H1 (cell line): ENCODE measurements at regions not wholly inside any gene's neighbourhood (a gene's known extent, or its start where the extent isn't known, plus 50 kb on each side); places are given as distances from the start of the nearest gene placed in this dataset.

Experiments used
- CTCF ChIA-PET: fragments of 300-600 bp; sonication (Branson Sonifier 250); formaldehyde crosslinking; loops from one replicate; lab custom pipeline; 2021; ENCODE audit not compliant: partially characterized antibody; lab: Charles Lee
- POLR2A ChIA-PET: fragments of 300-600 bp; sonication (Branson Sonifier 250); formaldehyde crosslinking; loops from one replicate; lab custom pipeline; 2021; ENCODE audit warnings: inconsistent platforms; ENCODE audit not compliant: partially characterized antibody; lab: Charles Lee
- DNase-seq, 2 experiments: peaks; one replicate each; pipeline versions ENCODE4 v3.0.0 to v3.0.0-alpha.2; 2010 to 2022; ENCODE audit warnings: low spot score in 2 of 2, low read depth in 1 of 2, mixed read lengths in 1 of 2
- FAIRE-seq: peaks from 2 replicates; lab custom pipeline; 2011; peaks lifted over from hg19 to GRCh38; lab: Jason Lieb, UNC
- H2AFZ ChIP-seq: 2 replicates; pipeline ENCODE4 v1.8.1; 2012; ENCODE audit warnings: low read length, inconsistent platforms
- H2AK5ac ChIP-seq: 2 replicates; pipeline ENCODE4 v1.6.1; 2013; ENCODE audit warnings: low read depth, low read length
- H2BK120ac ChIP-seq: replicated peaks from 2 replicates; pipeline ENCODE3; 2013; ENCODE audit warnings: low read depth, low read length, inconsistent platforms
- H2BK12ac ChIP-seq: 2 replicates; pipeline ENCODE4 v1.6.1; 2013; ENCODE audit warnings: low read depth, low read length
- H2BK15ac ChIP-seq: 2 replicates; pipeline ENCODE4 v1.6.1; 2013; ENCODE audit warnings: low read length
- H2BK20ac ChIP-seq: 2 replicates; pipeline ENCODE4 v1.6.1; 2013; ENCODE audit warnings: low read length
- H2BK5ac ChIP-seq: 2 replicates; pipeline ENCODE4 v1.6.1; 2013; ENCODE audit warnings: low read depth, low read length
- H3K14ac ChIP-seq: 2 replicates; pipeline ENCODE4 v1.6.1; 2013; ENCODE audit warnings: inconsistent platforms; ENCODE audit not compliant: insufficient read length
- H3K18ac ChIP-seq: 2 replicates; pipeline ENCODE4 v1.6.1; 2013; ENCODE audit warnings: low read length; ENCODE audit errors: extremely low read depth
- H3K23ac ChIP-seq: 2 replicates; pipeline ENCODE4 v1.6.1; 2013; ENCODE audit warnings: inconsistent platforms; ENCODE audit not compliant: insufficient read length
- H3K23me2 ChIP-seq: 2 replicates; pipeline ENCODE4 v1.6.1; 2013; ENCODE audit warnings: low read depth, low read length
- H3K27ac ChIP-seq: 2 replicates; pipeline ENCODE4 v1.6.1; 2011; ENCODE audit warnings: low read depth, low read length, inconsistent platforms
- H3K27me3 ChIP-seq, 4 experiments: replicated peaks in 1 of 4; 1 replicate in 1 of 4; 2 replicates in 3 of 4; pipeline versions ENCODE4 v1.6.1 to v1.8.1; 2011 to 2013; ENCODE audit warnings: low read length in 3 of 4, mild to moderate bottlenecking in 3 of 4, inconsistent platforms in 2 of 4, mixed read lengths in 2 of 4, moderate library complexity in 1 of 4; ENCODE audit not compliant: control insufficient read depth in 3 of 4, insufficient read depth in 3 of 4; ENCODE audit errors: extremely low read depth in 1 of 4
- H3K36me3 ChIP-seq, 4 experiments: 2 replicates each; pipeline versions ENCODE4 v1.6.1 to v1.8.1; 2011 to 2013; ENCODE audit warnings: mild to moderate bottlenecking in 4 of 4, low read length in 3 of 4, moderate library complexity in 2 of 4, control low read depth in 1 of 4, inconsistent platforms in 1 of 4; ENCODE audit not compliant: insufficient read depth in 4 of 4, control insufficient read depth in 2 of 4
- H3K4ac ChIP-seq: replicated peaks from 2 replicates; pipeline ENCODE3; 2013; ENCODE audit warnings: low read length, low read depth, mixed read lengths, inconsistent platforms; ENCODE audit not compliant: insufficient read length
- H3K4me1 ChIP-seq, 4 experiments: replicated peaks in 1 of 4; 1 replicate in 1 of 4; 2 replicates in 3 of 4; pipeline versions ENCODE4 v1.6.1 to v1.8.1; 2011 to 2013; ENCODE audit warnings: low read length in 3 of 4, inconsistent platforms in 2 of 4, mixed read lengths in 1 of 4; ENCODE audit not compliant: insufficient read depth in 4 of 4, control insufficient read depth in 3 of 4
- H3K4me2 ChIP-seq, 2 experiments: 2 replicates each; pipeline versions ENCODE4 v1.6.1 to v1.8.1; 2011 to 2013; ENCODE audit warnings: low read depth in 2 of 2, low read length in 2 of 2, control low read depth in 1 of 2, inconsistent platforms in 1 of 2, mild to moderate bottlenecking in 1 of 2; ENCODE audit not compliant: insufficient read depth in 1 of 2
- H3K4me3 ChIP-seq, 4 experiments: fragments of 200-600, 300-600 bp in 1 of 4; sonication (generic), shearing (Covaris generic), sonication (Bioruptor Twin) in 1 of 4; 2 replicates each; pipeline versions ENCODE4 v1.5.1 to v1.8.1; 2011 to 2016; ENCODE audit warnings: low read length in 4 of 4, low read depth in 3 of 4, control low read depth in 2 of 4, inconsistent platforms in 2 of 4, mild to moderate bottlenecking in 2 of 4, mixed read lengths in 1 of 4, moderate library complexity in 1 of 4; ENCODE audit not compliant: insufficient read depth in 2 of 4; ENCODE audit errors: extremely low read depth in 1 of 4
- H3K56ac ChIP-seq: replicated peaks from 2 replicates; pipeline ENCODE3; 2013; ENCODE audit warnings: low read depth, mild to moderate bottlenecking, mixed read lengths, low read length, inconsistent platforms; ENCODE audit not compliant: insufficient read length
- H3K79me1 ChIP-seq: 2 replicates; pipeline ENCODE4 v1.6.1; 2013; ENCODE audit warnings: low read depth, low read length, control low read depth
- H3K79me2 ChIP-seq, 2 experiments: 2 replicates each; pipeline versions ENCODE4 v1.6.1 to v1.8.1; 2012 to 2013; ENCODE audit warnings: low read length in 2 of 2, mild to moderate bottlenecking in 2 of 2, inconsistent platforms in 1 of 2; ENCODE audit not compliant: insufficient read depth in 2 of 2, control insufficient read depth in 1 of 2
- H3K9ac ChIP-seq, 4 experiments: replicated peaks in 1 of 4; 1 replicate in 1 of 4; 2 replicates in 3 of 4; pipeline versions ENCODE4 v1.6.1 to v1.8.1; 2011 to 2013; ENCODE audit warnings: low read depth in 3 of 4, low read length in 3 of 4, control low read depth in 2 of 4, mild to moderate bottlenecking in 2 of 4, moderate library complexity in 2 of 4, inconsistent platforms in 1 of 4; ENCODE audit errors: extremely low read depth in 1 of 4
- H3K9me3 ChIP-seq, 2 experiments: 2 replicates each; pipeline versions ENCODE4 v1.6.1 to v1.8.1; 2012 to 2013; ENCODE audit warnings: mild to moderate bottlenecking in 2 of 2, moderate library complexity in 2 of 2, control low read depth in 1 of 2, inconsistent platforms in 1 of 2, low read depth in 1 of 2, low read length in 1 of 2, mixed read lengths in 1 of 2; ENCODE audit not compliant: insufficient read depth in 2 of 2
- H4K20me1 ChIP-seq, 2 experiments: replicated peaks in 1 of 2; 2 replicates each; pipeline versions ENCODE3 to v1.8.1; 2011 to 2013; ENCODE audit warnings: inconsistent platforms in 2 of 2, low read length in 2 of 2, mild to moderate bottlenecking in 1 of 2; ENCODE audit not compliant: insufficient read depth in 2 of 2, control insufficient read depth in 1 of 2
- H4K5ac ChIP-seq: 2 replicates; pipeline ENCODE4 v1.6.1; 2013; ENCODE audit warnings: low read length, low read depth, mixed read lengths, inconsistent platforms; ENCODE audit not compliant: insufficient read length
- H4K8ac ChIP-seq: 2 replicates; pipeline ENCODE4 v1.8.0; 2013; ENCODE audit warnings: mild to moderate bottlenecking, moderate library complexity, low read length, inconsistent platforms; ENCODE audit not compliant: insufficient read depth; ENCODE audit errors: extremely low read depth
- H4K91ac ChIP-seq: replicated peaks from 2 replicates; pipeline ENCODE3; 2013; ENCODE audit warnings: low read length, mixed read lengths, inconsistent platforms; ENCODE audit not compliant: insufficient read length
- ASH2L ChIP-seq: fragments of 200-600, 300-600 bp; sonication (generic); IDR thresholded peaks from one replicate; pipeline ENCODE4 v1.7.1; 2017; ENCODE audit warnings: low read length
- ATF2 ChIP-seq: IDR thresholded peaks from 2 replicates; pipeline ENCODE4 v1.6.1; 2012; ENCODE audit warnings: low read length, inconsistent platforms
- BRCA1 ChIP-seq: IDR thresholded peaks from 2 replicates; pipeline ENCODE4 v1.6.1; 2012; ENCODE audit warnings: low read depth, low read length, improper control_type of control experiment
- CBX5 ChIP-seq: fragments of 300-800, 300-1000 bp; sonication (generic); IDR thresholded peaks from 2 replicates; pipeline ENCODE4 v1.7.1; 2016; ENCODE audit warnings: antibody characterized with exemption, low read length, low read depth
- CBX8 ChIP-seq: fragments of 300-800, 300-1000 bp; sonication (generic); IDR thresholded peaks from 2 replicates; pipeline ENCODE4 v1.7.1; 2016; ENCODE audit warnings: low read depth, low read length, borderline replicate concordance
- GABPA ChIP-seq: IDR thresholded peaks from 2 replicates; pipeline ENCODE4 v1.6.1; 2011; ENCODE audit warnings: mild to moderate bottlenecking, low read length, moderate library complexity, borderline replicate concordance; ENCODE audit not compliant: insufficient read depth
- RXRA ChIP-seq: IDR thresholded peaks from 2 replicates; pipeline ENCODE4 v1.6.1; 2011; ENCODE audit warnings: low read depth, mild to moderate bottlenecking, low read length, moderate library complexity; ENCODE audit not compliant: insufficient read depth
- SAP30 ChIP-seq: fragments of 300-600 bp; sonication (generic); IDR thresholded peaks from 2 replicates; pipeline ENCODE4 v1.7.1; 2012; ENCODE audit warnings: low read length, moderate library complexity, mild to moderate bottlenecking, inconsistent platforms; ENCODE audit not compliant: insufficient read depth, insufficient replicate concordance
- SUZ12 ChIP-seq: fragments of 200-600 bp; sonication (generic); IDR thresholded peaks from 2 replicates; pipeline ENCODE4 v1.6.1; 2012; ENCODE audit warnings: mild to moderate bottlenecking, inconsistent platforms, low read length, moderate library complexity, mixed read lengths
- TAF7 ChIP-seq: optimal IDR thresholded peaks from 2 replicates; pipeline ENCODE3; 2011; ENCODE audit warnings: low read depth, mild to moderate bottlenecking, inconsistent platforms, low read length, moderate library complexity, borderline replicate concordance
- TCF12 ChIP-seq: IDR thresholded peaks from 2 replicates; pipeline ENCODE4 v1.6.1; 2011; ENCODE audit warnings: low read depth, mild to moderate bottlenecking, low read length
- WGBS, 2 experiments: shearing (Covaris generic) in 1 of 2; methylation state at CpG; one replicate each; pipeline versions ENCODE4 v1.1.6 to v1.1.7; 2013 to 2015; ENCODE audit warnings: low lambda C conversion rate in 2 of 2, mixed read lengths in 2 of 2, inconsistent platforms in 1 of 2, low coverage in 1 of 2, missing lambda C conversion rate in 1 of 2; ENCODE audit not compliant: insufficient replicate concordance in 2 of 2, insufficient coverage in 1 of 2, insufficient read length in 1 of 2; ENCODE audit errors: extremely low coverage in 1 of 2, missing lambda C conversion rate in 1 of 2; 5-methylcytosine and 5-hydroxymethylcytosine counted together
- TF ChIP-seq, protein P1 (sequence below): IDR thresholded peaks from 2 replicates; pipeline ENCODE4 v1.6.1; 2012; ENCODE audit warnings: inconsistent platforms

DNA sequence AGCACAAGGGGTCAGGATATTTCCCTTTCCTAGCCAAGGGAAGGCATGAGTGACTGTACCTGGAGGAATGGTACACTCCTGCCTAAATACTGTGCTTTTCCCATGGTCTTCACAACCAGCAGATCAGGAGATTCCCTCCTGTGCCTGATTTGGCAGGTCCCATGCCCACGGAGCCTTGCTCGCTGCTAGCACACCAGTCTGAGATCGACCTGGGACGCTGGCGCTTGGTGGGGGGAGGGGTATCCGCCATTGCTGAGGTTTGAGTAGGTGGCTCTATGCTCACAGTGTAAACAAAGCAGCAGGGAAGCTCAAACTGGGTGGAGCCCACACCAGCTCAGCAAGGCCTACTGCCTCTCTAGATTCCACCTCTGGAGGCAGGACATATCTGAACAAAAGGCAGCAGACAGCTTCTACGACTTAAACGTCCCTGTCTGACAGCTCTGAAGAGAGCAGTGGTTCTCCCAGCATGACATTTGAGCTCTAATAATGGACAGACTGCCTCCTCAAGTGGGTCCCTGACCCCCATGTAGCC, 486.0 kb upstream of the CHRM3 start:
- WGBS, 2 experiments = 92% methylated on average over 8 of the region's 8 CpGs; no CpG with 5 or more reads in 1 of the 2 experiments
- TF ChIP-seq SAP30 = no peak
- no peak for TF ChIP-seq TCF12
- TF ChIP-seq CBX5 = no peak
- TF ChIP-seq TAF7 = no peak
- TF ChIP-seq SUZ12 = no peak
- TF ChIP-seq GABPA = no peak
- TF ChIP-seq ATF2 = no peak
- no peak for TF ChIP-seq CBX8
- TF ChIP-seq ASH2L = no peak
- no peak for TF ChIP-seq RXRA
- TF ChIP-seq BRCA1 = no peak
- TF ChIP-seq, protein P1, sequence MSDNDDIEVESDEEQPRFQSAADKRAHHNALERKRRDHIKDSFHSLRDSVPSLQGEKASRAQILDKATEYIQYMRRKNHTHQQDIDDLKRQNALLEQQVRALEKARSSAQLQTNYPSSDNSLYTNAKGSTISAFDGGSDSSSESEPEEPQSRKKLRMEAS = no peak

More for the DNA sequence above, 486.0 kb upstream of the CHRM3 start:
- POLR2A ChIA-PET = no interaction called here
- no peak overlapping the region for H2BK5ac ChIP-seq
- DNase-seq = no peak
- H4K91ac ChIP-seq = no peak overlapping the region
- no peak overlapping the region for H4K8ac ChIP-seq
- no peak overlapping the region for H3K18ac ChIP-seq
- H3K4me3 ChIP-seq = no peak overlapping the region
- no peaks in the 10 kb centered on the region for H3K23me2 ChIP-seq
- H4K5ac ChIP-seq = peak overlapping the region; percentile 43
- no peak overlapping the region for H3K4me2 ChIP-seq
- no peaks in the 10 kb centered on the region for H3K79me2 ChIP-seq
- FAIRE-seq = no peak
- H3K27me3 ChIP-seq = no peaks in the 10 kb centered on the region
- no peaks in the 10 kb centered on the region; a peak in 1 of 7 replicates for H3K4me1 ChIP-seq
- H3K36me3 ChIP-seq = no peaks in the 10 kb centered on the region
- no peak overlapping the region for H3K23ac ChIP-seq
- no peaks in the 10 kb centered on the region for H3K9me3 ChIP-seq
- H4K20me1 ChIP-seq = no peaks in the 10 kb centered on the region
- no peak overlapping the region for H3K4ac ChIP-seq
- H2AFZ ChIP-seq = peak overlapping the region; percentile 56; the same call in 1 of the 2 replicates
- no peak overlapping the region for H2BK12ac ChIP-seq
- no peak overlapping the region for H3K9ac ChIP-seq
- no peaks in the 10 kb centered on the region for H3K79me1 ChIP-seq
- no peak overlapping the region for H2BK120ac ChIP-seq
- CTCF ChIA-PET = no interaction called here
- H2BK15ac ChIP-seq = no peak overlapping the region
- H2AK5ac ChIP-seq = no peak overlapping the region
- H3K14ac ChIP-seq = no peak overlapping the region
- no peak overlapping the region for H2BK20ac ChIP-seq
- no peak overlapping the region for H3K56ac ChIP-seq
- no peak overlapping the region for H3K27ac ChIP-seq
